ENCODE measurements at regions not wholly inside any gene's neighbourhood (a gene's known extent, or its start where the extent isn't known, plus 50 kb on each side); places are given as distances from the start of the nearest gene placed in this dataset.

DNA sequence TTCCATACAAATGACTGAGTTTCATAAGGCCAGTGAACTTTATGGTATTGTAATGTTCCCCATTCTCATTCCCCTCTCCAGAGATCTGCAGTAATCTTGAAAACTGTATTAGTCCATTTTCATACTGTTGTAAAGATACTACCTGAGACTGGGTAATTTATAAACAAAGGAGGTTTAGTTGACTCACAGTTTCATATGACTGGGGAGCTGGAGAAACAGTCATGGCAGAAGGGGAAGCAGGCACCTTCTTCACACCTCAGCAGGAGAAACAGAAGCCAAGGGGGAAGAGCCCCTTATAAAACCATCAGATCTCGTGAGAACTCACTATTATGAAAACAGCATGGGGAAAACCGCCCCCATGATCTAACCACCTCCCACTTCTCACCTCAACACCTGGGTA lies 318.7 kb upstream of the KLF12 start:
- intact Hi-C loops (cut with micrococcal nuclease; ENCODE audit: unreplicated experiment), result no loop called here
- no peak overlapping the region for H3K4me3 ChIP-seq (replicated peaks in 1 of 3; ENCODE audit: insufficient read depth in 1 of 3, low read depth in 2 of 3, low read length in 3 of 3)
- no peaks in the 10 kb centered on the region for H3K36me3 ChIP-seq (replicated peaks in 1 of 2; ENCODE audit: control insufficient read depth in 1 of 2, insufficient read depth in 2 of 2, low read length in 2 of 2)
- ATAC-seq (no peak), FAIRE-seq (no peak), DNase-seq (ENCODE audit: low spot score) (no peak)
- no peaks in the 10 kb centered on the region for H3K4me1 ChIP-seq (ENCODE audit: insufficient read depth, low read length)
- ChIA-PET CTCF (ENCODE audit: low intra/inter-chr PET ratio, low total read pairs) (no interaction called here), POLR2A (no interaction called here)
- H2AFZ ChIP-seq (ENCODE audit: low read length), result no peak overlapping the region
- no peaks in the 10 kb centered on the region for H3K79me2 ChIP-seq (ENCODE audit: insufficient read depth, low read length)
- 0% methylated on average over 2 of the region's 2 CpGs for WGBS (ENCODE audit: low lambda C conversion rate)
- TF ChIP-seq NBN (conservative IDR thresholded peaks at IDR 0.05) (no peak), ATF1 (CRISPR knock-in tag; IDR thresholded peaks at IDR 0.05) (no peak), ZNF768 (CRISPR knock-in tag; IDR thresholded peaks at IDR 0.05) (no peak), MXD4 (CRISPR knock-in tag; IDR thresholded peaks at IDR 0.05) (no peak), ZNF276 (CRISPR knock-in tag; IDR thresholded peaks at IDR 0.05; ENCODE audit: low read depth) (no peak), YEATS2 (CRISPR knock-in tag; IDR thresholded peaks at IDR 0.05; ENCODE audit: borderline replicate concordance) (no peak), ZSCAN30 (CRISPR knock-in tag; IDR thresholded peaks at IDR 0.05) (no peak), ZBTB7A (CRISPR knock-in tag; IDR thresholded peaks at IDR 0.05) (no peak), MED13 (CRISPR knock-in tag; IDR thresholded peaks at IDR 0.05) (no peak), RFX1 (IDR thresholded peaks at IDR 0.05) (no peak), ZNF317 (CRISPR knock-in tag; IDR thresholded peaks at IDR 0.05) (no peak), MIXL1 (CRISPR knock-in tag; IDR thresholded peaks at IDR 0.05) (no peak), ESRRA (CRISPR knock-in tag; IDR thresholded peaks at IDR 0.05; ENCODE audit: low read depth) (no peak), RFXANK (CRISPR knock-in tag; IDR thresholded peaks at IDR 0.05) (no peak), CREM (IDR thresholded peaks at IDR 0.05) (no peak), CREM (CRISPR knock-in tag; IDR thresholded peaks at IDR 0.05) (no peak), ZNF629 (CRISPR knock-in tag; conservative IDR thresholded peaks at IDR 0.05) (no peak)
- H4K20me1 ChIP-seq (ENCODE audit: insufficient read depth, low read length), result no peaks in the 10 kb centered on the region
- no peak overlapping the region for H3K4me2 ChIP-seq (ENCODE audit: low read depth, low read length)
- in situ Hi-C loops (cut with HindIII; ENCODE audit: extremely low pct_ligation_motif_present, low pct_unique_long_range_greater_than_20kb), result no loop called here
- no peak overlapping the region for H3K9ac ChIP-seq (ENCODE audit: insufficient read depth, low read depth, low read length)
- H3K27me3 ChIP-seq (ENCODE audit: control insufficient read depth in 1 of 2, insufficient read depth in 2 of 2, low read length in 2 of 2), result no peaks in the 10 kb centered on the region
- H3K9me3 ChIP-seq (ENCODE audit: low read length), result peaks cover 13% of the 10 kb centered on the region; the same call in 1 of the 2 replicates
- BruUV-seq (replicated peaks), result no TSS peak
- no peak overlapping the region for H3K27ac ChIP-seq (ENCODE audit: extremely low read length, insufficient read depth, low read length)
